K562 (cell line): ENCODE measurements at regions not wholly inside any gene's neighbourhood (a gene's known extent, or its start where the extent isn't known, plus 50 kb on each side); places are given as distances from the start of the nearest gene placed in this dataset.

Experiments
- ATAC-seq: fragments of 200-7000 bp; cut with Tn5 transposase; 3 replicates; pipeline ENCODE4 v1.9.1; 2020; ENCODE audit warnings: moderate library complexity
- BruUV-seq: library from RNA; stranded (reverse); fragments of 400-500 nt; replicated peaks from 2 replicates; lab custom pipeline; 2021; lab: Mats Ljungman, UMichigan
- CTCF ChIA-PET: fragments of 300-600 bp; formaldehyde crosslinking; extraction: SDS; loops from one replicate; lab custom pipeline; 2021; ENCODE audit warnings: low intra/inter-chr PET ratio; lab: Yijun Ruan, JAX
- POLR2A ChIA-PET: fragments of 300-600, 350-650 bp; sonication (Branson Sonifier 250); formaldehyde crosslinking; extraction: SDS; loops from one replicate; lab custom pipeline; 2021; ENCODE audit warnings: antibody characterized with exemption, inconsistent platforms; lab: Yijun Ruan, JAX
- DNase-seq, 4 experiments: peaks; one replicate each; pipeline versions ENCODE4 v3.0.0 to v3.0.0-alpha.2; 2011 to 2018; ENCODE audit warnings: low spot score in 3 of 4, mixed read lengths in 3 of 4; ENCODE audit errors: extremely low read depth in 1 of 4
- FAIRE-seq: peaks from 2 replicates; lab custom pipeline; 2011; peaks lifted over from hg19 to GRCh38; lab: Jason Lieb, UNC
- H2AFZ ChIP-seq: 2 replicates; pipeline ENCODE4 v1.6.0; 2011; ENCODE audit warnings: low read depth, low read length, control low read depth, inconsistent platforms
- H3K27ac ChIP-seq: fragments of 200-600 bp; 3 replicates; pipeline ENCODE4 v1.8.0; 2011; ENCODE audit warnings: low read depth, mild to moderate bottlenecking, control low read depth, inconsistent platforms, low read length, moderate library complexity, mixed read lengths; ENCODE audit errors: extremely low read depth
- H3K27me3 ChIP-seq, 2 experiments: fragments of 300-600 bp in 1 of 2; 2 replicates in 1 of 2; 3 replicates in 1 of 2; pipeline versions ENCODE4 v1.6.0 to v1.8.0; 2011; ENCODE audit warnings: inconsistent platforms in 2 of 2, low read length in 2 of 2, mild to moderate bottlenecking in 1 of 2, mixed read lengths in 1 of 2, moderate library complexity in 1 of 2; ENCODE audit not compliant: control insufficient read depth in 2 of 2, insufficient read depth in 2 of 2
- H3K36me3 ChIP-seq: fragments of 300-600 bp; 3 replicates; pipeline ENCODE4 v1.8.0; 2011; ENCODE audit warnings: mild to moderate bottlenecking, low read length, inconsistent platforms; ENCODE audit not compliant: control insufficient read depth, insufficient read depth
- H3K4me1 ChIP-seq, 2 experiments: fragments of 200-600 bp in 1 of 2; replicated peaks in 1 of 2; 2 replicates in 1 of 2; 3 replicates in 1 of 2; pipeline versions ENCODE4 v1.5.1 to v1.8.0; 2011; ENCODE audit warnings: inconsistent platforms in 2 of 2, low read length in 2 of 2, mild to moderate bottlenecking in 1 of 2, mixed read lengths in 1 of 2, moderate library complexity in 1 of 2; ENCODE audit not compliant: control insufficient read depth in 2 of 2, insufficient read depth in 2 of 2
- H3K4me2 ChIP-seq: 2 replicates; pipeline ENCODE4 v1.6.1; 2011; ENCODE audit warnings: low read length, control low read depth, inconsistent platforms, mixed read lengths; ENCODE audit not compliant: insufficient read depth
- H3K4me3 ChIP-seq: fragments of 200-600 bp; sonication (generic), shearing (Covaris generic); 2 replicates; pipeline ENCODE4 v1.5.1; 2016; ENCODE audit warnings: control low read depth, inconsistent platforms
- H3K79me2 ChIP-seq: fragments of 200-600 bp; 3 replicates; pipeline ENCODE4 v1.8.0; 2011; ENCODE audit warnings: low read length, inconsistent platforms; ENCODE audit not compliant: control insufficient read depth, insufficient read depth
- H3K9ac ChIP-seq, 2 experiments: 2 replicates each; pipeline versions ENCODE4 v1.6.0 to v1.6.1; 2011; ENCODE audit warnings: low read depth in 2 of 2, low read length in 2 of 2, control low read depth in 1 of 2, inconsistent platforms in 1 of 2, mild to moderate bottlenecking in 1 of 2, mixed read lengths in 1 of 2; ENCODE audit not compliant: insufficient read depth in 1 of 2
- H3K9me1 ChIP-seq: one replicate; pipeline ENCODE4 v1.6.0; 2011; ENCODE audit warnings: inconsistent platforms, mild to moderate bottlenecking, low read length, moderate library complexity; ENCODE audit not compliant: control insufficient read depth, insufficient read depth
- H3K9me3 ChIP-seq: replicated peaks from 2 replicates; pipeline ENCODE4 v1.5.1; 2011; ENCODE audit warnings: low read depth, low read length, inconsistent platforms; ENCODE audit not compliant: control insufficient read depth, insufficient read depth
- H4K20me1 ChIP-seq: replicated peaks from 2 replicates; pipeline ENCODE4 v1.6.1; 2011; ENCODE audit warnings: low read length, inconsistent platforms, mixed read lengths; ENCODE audit not compliant: control insufficient read depth, insufficient read depth
- BACH1 ChIP-seq: fragments of 200-800 bp; sonication (Bioruptor generic); IDR thresholded peaks from 2 replicates; pipeline ENCODE4 v1.6.1; 2016; ENCODE audit warnings: missing genetic modification characterization, missing compliant biosample characterization
- KDM4B ChIP-seq, 2 experiments: fragments of 450-650 bp in 1 of 2; sonication (generic) in 1 of 2; IDR thresholded peaks; 2 replicates each; pipeline ENCODE4 v1.6.1; 2016 to 2017; ENCODE audit warnings: borderline replicate concordance in 2 of 2, antibody characterized with exemption in 1 of 2, low read depth in 1 of 2, mild to moderate bottlenecking in 1 of 2
- NEUROD1 ChIP-seq: fragments of 150-350 bp; IDR thresholded peaks from 2 replicates; pipeline ENCODE4 v1.6.1; 2014; ENCODE audit warnings: borderline replicate concordance, low read length, low read depth; ENCODE audit not compliant: partially characterized antibody
- OTX1 ChIP-seq: fragments of 450-650 bp; formaldehyde crosslinking; IDR thresholded peaks from 2 replicates; pipeline ENCODE4 v1.4.0; 2022; ENCODE audit warnings: mild to moderate bottlenecking
- RREB1 ChIP-seq: fragments of 250-450 bp; sonication (Bioruptor Pico); IDR thresholded peaks from 2 replicates; pipeline ENCODE4 v1.4.0; 2020
- SIN3A ChIP-seq, 2 experiments: fragments of 150-350 bp in 1 of 2; IDR thresholded peaks; 2 replicates each; pipeline ENCODE4 v1.6.1; 2011 to 2016; ENCODE audit warnings: borderline replicate concordance in 2 of 2, low read depth in 2 of 2, low read length in 2 of 2, mild to moderate bottlenecking in 2 of 2, moderate library complexity in 2 of 2; ENCODE audit not compliant: control insufficient read depth in 1 of 2
- ZBTB1 ChIP-seq: sonication (generic); formaldehyde crosslinking; IDR thresholded peaks from 2 replicates; pipeline ENCODE4 v1.8.1; 2023; ENCODE audit warnings: missing genetic modification reagents, low read depth, mild to moderate bottlenecking, borderline replicate concordance
- WGBS: fragments of 100-300 bp; shearing (Covaris generic); methylation state at CpG from one replicate; pipeline ENCODE4 v1.1.6; 2016; ENCODE audit warnings: low coverage, mixed read lengths; ENCODE audit not compliant: insufficient coverage; ENCODE audit errors: missing lambda C conversion rate; 5-methylcytosine and 5-hydroxymethylcytosine counted together
- in situ Hi-C: fragments of 300-500 bp; cut with MboI; formaldehyde crosslinking; loops from 4 replicates; pipeline ENCODE4 v1.15.0; 2018; ENCODE audit warnings: inconsistent platforms, mixed read lengths
- intact Hi-C: fragments of 100-400 bp; cut with micrococcal nuclease; formaldehyde crosslinking; loops from 2 replicates; pipeline ENCODE4 v1.14.2; 2022

DNA sequence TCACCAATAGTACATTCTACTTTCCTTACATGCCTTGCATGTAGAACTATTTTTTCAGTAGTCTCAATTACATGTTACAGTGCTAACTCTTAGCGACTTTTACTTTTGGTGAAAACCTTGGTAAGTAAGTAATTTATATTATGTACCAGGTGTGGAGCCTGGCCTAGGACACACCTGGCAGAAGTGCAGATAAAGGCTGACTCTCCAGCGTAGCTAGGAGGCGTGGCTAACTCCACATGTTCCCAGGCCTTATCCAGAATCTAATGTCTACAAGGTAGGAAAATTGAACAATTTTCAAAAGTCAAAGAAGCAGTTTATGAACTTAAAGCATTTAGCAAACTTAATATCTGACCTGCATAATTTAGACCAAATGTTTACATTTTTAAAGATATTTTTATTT is 157.4 kb downstream of the DHRS2 start:
- intact Hi-C loops = no loop called here
- DNase-seq (no peak), FAIRE-seq (no peak), ATAC-seq (no peak)
- H3K4me1 ChIP-seq = no peaks in the 10 kb centered on the region
- WGBS = 2% methylated on average over 3 of the region's 3 CpGs
- POLR2A ChIA-PET = no interaction called here
- H3K9ac ChIP-seq = no peak overlapping the region
- no peak for TF ChIP-seq KDM4B (IDR thresholded peaks at IDR 0.05; ENCODE audit: borderline replicate concordance in 2 of 2, low read depth in 1 of 2)
- TF ChIP-seq NEUROD1 = no peak
- no peak for TF ChIP-seq ZBTB1 (CRISPR knock-in tag)
- no peak for TF ChIP-seq SIN3A (IDR thresholded peaks at IDR 0.05; ENCODE audit: borderline replicate concordance in 2 of 2, control insufficient read depth in 1 of 2, low read depth in 2 of 2, low read length in 2 of 2)
- TF ChIP-seq BACH1 (tag) = no peak
- no peak for TF ChIP-seq OTX1 (CRISPR knock-in tag)
- no peak for TF ChIP-seq RREB1 (CRISPR knock-in tag)
- no peak overlapping the region for H3K27ac ChIP-seq
- H3K27me3 ChIP-seq = no peaks in the 10 kb centered on the region
- no peaks in the 10 kb centered on the region for H3K79me2 ChIP-seq
- no peaks in the 10 kb centered on the region for H3K9me3 ChIP-seq
- no peaks in the 10 kb centered on the region for H3K36me3 ChIP-seq
- H2AFZ ChIP-seq = no peak overlapping the region
- BruUV-seq = no TSS peak
- no peak overlapping the region for H3K4me2 ChIP-seq
- CTCF ChIA-PET = no interaction called here
- in situ Hi-C loops = no loop called here
- H4K20me1 ChIP-seq = no peaks in the 10 kb centered on the region
- H3K4me3 ChIP-seq = no peak overlapping the region
- no peaks in the 10 kb centered on the region for H3K9me1 ChIP-seq
